SK-N-SH treated with all-trans-retinoic acid at 6 μM for 48 hours (cell line): ENCODE measurements at regions not wholly inside any gene's neighbourhood (a gene's known extent, or its start where the extent isn't known, plus 50 kb on each side); places are given as distances from the start of the nearest gene placed in this dataset.

Source experiments
- ATAC-seq: fragments of 200-7000 bp; cut with Tn5 transposase; 3 replicates; pipeline ENCODE4 v1.9.1; 2020; ENCODE audit warnings: mild to moderate bottlenecking, moderate library complexity
- ARNTL ChIP-seq: fragments of 450-650 bp; formaldehyde crosslinking; IDR thresholded peaks from 2 replicates; pipeline ENCODE4 v1.5.0; 2020; ENCODE audit warnings: low read depth, mild to moderate bottlenecking, moderate library complexity, borderline replicate concordance
- BACH2 ChIP-seq: fragments of 250-450 bp; sonication (Bioruptor Pico); IDR thresholded peaks from 2 replicates; pipeline ENCODE4 v1.9.0; 2021; ENCODE audit warnings: mild to moderate bottlenecking, borderline replicate concordance
- CSDC2 ChIP-seq: fragments of 250-450 bp; sonication (Bioruptor Pico); IDR thresholded peaks from 2 replicates; pipeline ENCODE4 v1.5.0; 2020; ENCODE audit warnings: mild to moderate bottlenecking, moderate library complexity
- CSRNP3 ChIP-seq: fragments of 250-450 bp; sonication (Bioruptor Pico); IDR thresholded peaks from 2 replicates; pipeline ENCODE4 v1.5.1; 2021; ENCODE audit warnings: mild to moderate bottlenecking, moderate library complexity
- ESRRG ChIP-seq: fragments of 250-450 bp; sonication (Bioruptor Pico); IDR thresholded peaks from 2 replicates; pipeline ENCODE4 v1.6.1; 2021; ENCODE audit warnings: mild to moderate bottlenecking
- GLIS3 ChIP-seq: fragments of 250-450 bp; sonication (Bioruptor Pico); IDR thresholded peaks from 2 replicates; pipeline ENCODE4 v1.5.0; 2020; ENCODE audit warnings: mild to moderate bottlenecking, moderate library complexity
- ISL1 ChIP-seq: fragments of 250-450 bp; sonication (Bioruptor Pico); IDR thresholded peaks from 2 replicates; pipeline ENCODE4 v2.1.2; 2022; ENCODE audit warnings: mild to moderate bottlenecking, moderate library complexity
- OSR1 ChIP-seq: fragments of 250-450 bp; sonication (Bioruptor Pico); IDR thresholded peaks from 2 replicates; pipeline ENCODE4 v1.8.0; 2022; ENCODE audit warnings: moderate library complexity, mild to moderate bottlenecking, inconsistent platforms
- PPARA ChIP-seq: fragments of 250-450 bp; sonication (Bioruptor Pico); IDR thresholded peaks from 2 replicates; pipeline ENCODE4 v1.5.0; 2020; ENCODE audit warnings: mild to moderate bottlenecking, borderline replicate concordance
- RARB ChIP-seq: fragments of 250-450 bp; sonication (Bioruptor Pico); IDR thresholded peaks from 2 replicates; pipeline ENCODE4 v1.8.0; 2021; ENCODE audit warnings: mild to moderate bottlenecking, moderate library complexity
- SNAI2 ChIP-seq: fragments of 250-450 bp; sonication (Bioruptor Pico); IDR thresholded peaks from 2 replicates; pipeline ENCODE4 v1.5.0; 2020; ENCODE audit warnings: mild to moderate bottlenecking, moderate library complexity
- TCF4 ChIP-seq: fragments of 250-450 bp; sonication (Bioruptor Pico); IDR thresholded peaks from 2 replicates; pipeline ENCODE4 v1.8.0; 2021; ENCODE audit warnings: mild to moderate bottlenecking, moderate library complexity, borderline replicate concordance
- TOX ChIP-seq: fragments of 250-450 bp; sonication (Bioruptor Pico); IDR thresholded peaks from 2 replicates; pipeline ENCODE4 v1.8.0; 2021; ENCODE audit warnings: mild to moderate bottlenecking, moderate library complexity, borderline replicate concordance
- ZC3H10 ChIP-seq: fragments of 250-450 bp; sonication (Bioruptor Pico); IDR thresholded peaks from 2 replicates; pipeline ENCODE4 v1.5.1; 2021; ENCODE audit warnings: mild to moderate bottlenecking, moderate library complexity
- ZFP3 ChIP-seq: fragments of 250-450 bp; sonication (Bioruptor Pico); IDR thresholded peaks from 2 replicates; pipeline ENCODE4 v1.5.0; 2020; ENCODE audit warnings: mild to moderate bottlenecking, moderate library complexity
- ZNF565 ChIP-seq: fragments of 450-650 bp; formaldehyde crosslinking; conservative IDR thresholded peaks from 2 replicates; pipeline ENCODE4 v1.5.0; 2020; ENCODE audit warnings: low read depth, mild to moderate bottlenecking, moderate library complexity
- ZNF70 ChIP-seq: fragments of 450-650 bp; formaldehyde crosslinking; IDR thresholded peaks from 2 replicates; pipeline ENCODE4 v1.5.0; 2020; ENCODE audit warnings: mild to moderate bottlenecking, moderate library complexity
- ZNF8 ChIP-seq: fragments of 450-650 bp; formaldehyde crosslinking; IDR thresholded peaks from 2 replicates; pipeline ENCODE4 v1.5.0; 2020; ENCODE audit warnings: mild to moderate bottlenecking, moderate library complexity
- TF ChIP-seq, protein P1 (sequence below): fragments of 250-450 bp; sonication (Bioruptor Pico); IDR thresholded peaks from 2 replicates; pipeline ENCODE4 v1.5.1; 2020; ENCODE audit warnings: low read depth, mild to moderate bottlenecking, moderate library complexity
- TF ChIP-seq, protein P2 (sequence below): fragments of 250-450 bp; sonication (Bioruptor Pico); IDR thresholded peaks from 2 replicates; pipeline ENCODE4 v1.8.0; 2020; ENCODE audit warnings: mild to moderate bottlenecking, moderate library complexity, borderline replicate concordance
- TF ChIP-seq, protein P3 (sequence below): fragments of 250-450 bp; sonication (Bioruptor Pico); IDR thresholded peaks from 2 replicates; pipeline ENCODE4 v1.5.0; 2020; ENCODE audit warnings: mild to moderate bottlenecking, moderate library complexity
- TF ChIP-seq, protein P4 (sequence below): fragments of 250-450 bp; sonication (Bioruptor Pico); IDR thresholded peaks from 2 replicates; pipeline ENCODE4 v1.8.0; 2021; ENCODE audit warnings: low read depth, mild to moderate bottlenecking, moderate library complexity, borderline replicate concordance

DNA sequence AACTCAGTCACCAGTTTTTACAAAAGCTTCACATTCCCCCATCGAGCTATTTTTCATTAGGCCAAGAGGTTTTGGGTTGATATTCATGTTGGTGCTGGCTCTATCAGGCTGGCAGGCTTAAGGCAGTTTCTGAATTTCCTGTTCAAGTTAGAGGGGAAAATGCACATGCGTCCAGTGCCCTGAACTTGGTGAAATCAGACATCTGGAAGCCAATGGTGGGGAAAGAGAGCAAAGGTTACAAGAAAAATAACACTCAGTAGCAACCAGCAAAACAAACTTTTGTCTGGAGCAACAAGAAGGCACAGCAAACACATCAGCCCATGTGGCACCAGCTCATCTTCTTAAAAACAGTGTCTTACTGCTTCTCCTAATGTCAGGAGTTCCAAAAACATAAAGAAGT lies 155.6 kb upstream of the TSC22D2 start (continued):
- TF ChIP-seq, protein P1, sequence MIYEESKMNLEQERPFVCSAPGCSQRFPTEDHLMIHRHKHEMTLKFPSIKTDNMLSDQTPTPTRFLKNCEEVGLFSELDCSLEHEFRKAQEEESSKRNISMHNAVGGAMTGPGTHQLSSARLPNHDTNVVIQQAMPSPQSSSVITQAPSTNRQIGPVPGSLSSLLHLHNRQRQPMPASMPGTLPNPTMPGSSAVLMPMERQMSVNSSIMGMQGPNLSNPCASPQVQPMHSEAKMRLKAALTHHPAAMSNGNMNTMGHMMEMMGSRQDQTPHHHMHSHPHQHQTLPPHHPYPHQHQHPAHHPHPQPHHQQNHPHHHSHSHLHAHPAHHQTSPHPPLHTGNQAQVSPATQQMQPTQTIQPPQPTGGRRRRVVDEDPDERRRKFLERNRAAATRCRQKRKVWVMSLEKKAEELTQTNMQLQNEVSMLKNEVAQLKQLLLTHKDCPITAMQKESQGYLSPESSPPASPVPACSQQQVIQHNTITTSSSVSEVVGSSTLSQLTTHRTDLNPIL (CRISPR knock-in tag), result no peak
- TF ChIP-seq ZNF565 (CRISPR knock-in tag), result no peak
- no peak for TF ChIP-seq CSDC2 (CRISPR knock-in tag)
- TF ChIP-seq ISL1, result no peak
- TF ChIP-seq TCF4 (CRISPR knock-in tag), result no peak
- no peak for TF ChIP-seq OSR1
- TF ChIP-seq GLIS3 (CRISPR knock-in tag), result no peak
- TF ChIP-seq RARB, result no peak
- no peak for TF ChIP-seq CSRNP3 (CRISPR knock-in tag)
- TF ChIP-seq ZNF8, result no peak
- TF ChIP-seq, protein P2, sequence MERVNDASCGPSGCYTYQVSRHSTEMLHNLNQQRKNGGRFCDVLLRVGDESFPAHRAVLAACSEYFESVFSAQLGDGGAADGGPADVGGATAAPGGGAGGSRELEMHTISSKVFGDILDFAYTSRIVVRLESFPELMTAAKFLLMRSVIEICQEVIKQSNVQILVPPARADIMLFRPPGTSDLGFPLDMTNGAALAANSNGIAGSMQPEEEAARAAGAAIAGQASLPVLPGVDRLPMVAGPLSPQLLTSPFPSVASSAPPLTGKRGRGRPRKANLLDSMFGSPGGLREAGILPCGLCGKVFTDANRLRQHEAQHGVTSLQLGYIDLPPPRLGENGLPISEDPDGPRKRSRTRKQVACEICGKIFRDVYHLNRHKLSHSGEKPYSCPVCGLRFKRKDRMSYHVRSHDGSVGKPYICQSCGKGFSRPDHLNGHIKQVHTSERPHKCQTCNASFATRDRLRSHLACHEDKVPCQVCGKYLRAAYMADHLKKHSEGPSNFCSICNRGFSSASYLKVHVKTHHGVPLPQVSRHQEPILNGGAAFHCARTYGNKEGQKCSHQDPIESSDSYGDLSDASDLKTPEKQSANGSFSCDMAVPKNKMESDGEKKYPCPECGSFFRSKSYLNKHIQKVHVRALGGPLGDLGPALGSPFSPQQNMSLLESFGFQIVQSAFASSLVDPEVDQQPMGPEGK (CRISPR knock-in tag), result no peak

GRCh38 chr3:150251187-150252062 lies 156.7 kb upstream of the TSC22D2 start:
- ATAC-seq, result no peak
- TF ChIP-seq CSRNP3 (CRISPR knock-in tag) (no peak), CSDC2 (CRISPR knock-in tag) (no peak), ZC3H10 (CRISPR knock-in tag) (no peak), ZNF565 (CRISPR knock-in tag) (no peak), ARNTL (no peak), RARB (no peak), ZNF8 (no peak), BACH2 (CRISPR knock-in tag) (no peak), ZFP3 (CRISPR knock-in tag) (no peak), ESRRG (CRISPR knock-in tag) (no peak), PPARA (CRISPR knock-in tag) (no peak), ZNF70 (no peak), TOX (no peak)
- TF ChIP-seq, protein P1 (CRISPR knock-in tag), result no peak

- TF ChIP-seq ZNF8 (no peak), OSR1 (no peak), RARB (no peak), ZNF565 (CRISPR knock-in tag) (no peak), CSDC2 (CRISPR knock-in tag) (no peak), ZNF70 (no peak), SNAI2 (CRISPR knock-in tag) (no peak)
- TF ChIP-seq, protein P3, sequence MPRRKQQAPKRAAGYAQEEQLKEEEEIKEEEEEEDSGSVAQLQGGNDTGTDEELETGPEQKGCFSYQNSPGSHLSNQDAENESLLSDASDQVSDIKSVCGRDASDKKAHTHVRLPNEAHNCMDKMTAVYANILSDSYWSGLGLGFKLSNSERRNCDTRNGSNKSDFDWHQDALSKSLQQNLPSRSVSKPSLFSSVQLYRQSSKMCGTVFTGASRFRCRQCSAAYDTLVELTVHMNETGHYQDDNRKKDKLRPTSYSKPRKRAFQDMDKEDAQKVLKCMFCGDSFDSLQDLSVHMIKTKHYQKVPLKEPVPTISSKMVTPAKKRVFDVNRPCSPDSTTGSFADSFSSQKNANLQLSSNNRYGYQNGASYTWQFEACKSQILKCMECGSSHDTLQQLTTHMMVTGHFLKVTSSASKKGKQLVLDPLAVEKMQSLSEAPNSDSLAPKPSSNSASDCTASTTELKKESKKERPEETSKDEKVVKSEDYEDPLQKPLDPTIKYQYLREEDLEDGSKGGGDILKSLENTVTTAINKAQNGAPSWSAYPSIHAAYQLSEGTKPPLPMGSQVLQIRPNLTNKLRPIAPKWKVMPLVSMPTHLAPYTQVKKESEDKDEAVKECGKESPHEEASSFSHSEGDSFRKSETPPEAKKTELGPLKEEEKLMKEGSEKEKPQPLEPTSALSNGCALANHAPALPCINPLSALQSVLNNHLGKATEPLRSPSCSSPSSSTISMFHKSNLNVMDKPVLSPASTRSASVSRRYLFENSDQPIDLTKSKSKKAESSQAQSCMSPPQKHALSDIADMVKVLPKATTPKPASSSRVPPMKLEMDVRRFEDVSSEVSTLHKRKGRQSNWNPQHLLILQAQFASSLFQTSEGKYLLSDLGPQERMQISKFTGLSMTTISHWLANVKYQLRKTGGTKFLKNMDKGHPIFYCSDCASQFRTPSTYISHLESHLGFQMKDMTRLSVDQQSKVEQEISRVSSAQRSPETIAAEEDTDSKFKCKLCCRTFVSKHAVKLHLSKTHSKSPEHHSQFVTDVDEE, result no peak
- TF ChIP-seq, protein P4, sequence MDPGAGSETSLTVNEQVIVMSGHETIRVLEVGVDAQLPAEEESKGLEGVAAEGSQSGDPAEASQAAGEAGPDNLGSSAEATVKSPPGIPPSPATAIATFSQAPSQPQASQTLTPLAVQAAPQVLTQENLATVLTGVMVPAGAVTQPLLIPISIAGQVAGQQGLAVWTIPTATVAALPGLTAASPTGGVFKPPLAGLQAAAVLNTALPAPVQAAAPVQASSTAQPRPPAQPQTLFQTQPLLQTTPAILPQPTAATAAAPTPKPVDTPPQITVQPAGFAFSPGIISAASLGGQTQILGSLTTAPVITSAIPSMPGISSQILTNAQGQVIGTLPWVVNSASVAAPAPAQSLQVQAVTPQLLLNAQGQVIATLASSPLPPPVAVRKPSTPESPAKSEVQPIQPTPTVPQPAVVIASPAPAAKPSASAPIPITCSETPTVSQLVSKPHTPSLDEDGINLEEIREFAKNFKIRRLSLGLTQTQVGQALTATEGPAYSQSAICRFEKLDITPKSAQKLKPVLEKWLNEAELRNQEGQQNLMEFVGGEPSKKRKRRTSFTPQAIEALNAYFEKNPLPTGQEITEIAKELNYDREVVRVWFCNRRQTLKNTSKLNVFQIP (CRISPR knock-in tag), result no peak
- TF ChIP-seq, protein P2 (CRISPR knock-in tag), result no peak
- ATAC-seq, result no peak; the same call in 2 of the 3 replicates
These were observed 158.2 kb upstream of the TSC22D2 start for GRCh38 chr3:150249779-150250470.
